Frontal cortex (tissue), 3 donors: ENCODE measurements at regions not wholly inside any gene's neighbourhood (a gene's known extent, or its start where the extent isn't known, plus 50 kb on each side); places are given as distances from the start of the nearest gene placed in this dataset.
A peak's percentile ranks its signal among the peaks of the same experiment; 100 is the strongest.
"Not testable (repeated sequence)": the region's sequence is repeated elsewhere in the genome, so short reads cannot be mapped to it uniquely, and the experiment has no call there.

Experiments used
- DNase-seq, 2 donors: peaks; one replicate each; pipeline ENCODE4 v3.0.0; 2012; ENCODE audit warnings: low spot score in 2 of 2
- FAIRE-seq: peaks from 2 replicates; lab custom pipeline; 2012; peaks lifted over from hg19 to GRCh38; lab: Jason Lieb, UNC
- donor health status: control.
- donor health status: control.
- donor health status: control.

GRCh38 chr4:19051831-19052230 is 1030.3 kb upstream of the LCORL start:
- no peak for DNase-seq
- FAIRE-seq: no peak

GRCh38 chr4:19047279-19047880 is 1025.8 kb upstream of the LCORL start:
- DNase-seq (no peak), FAIRE-seq (no peak)

- FAIRE-seq (no peak), DNase-seq (no peak)
Measured at GRCh38 chr4:19039816-19040215, 1018.3 kb upstream of the LCORL start.

- FAIRE-seq (no peak), DNase-seq (no peak)
Measured at GRCh38 chr4:19038231-19038630, 1016.7 kb upstream of the LCORL start.

DNA sequence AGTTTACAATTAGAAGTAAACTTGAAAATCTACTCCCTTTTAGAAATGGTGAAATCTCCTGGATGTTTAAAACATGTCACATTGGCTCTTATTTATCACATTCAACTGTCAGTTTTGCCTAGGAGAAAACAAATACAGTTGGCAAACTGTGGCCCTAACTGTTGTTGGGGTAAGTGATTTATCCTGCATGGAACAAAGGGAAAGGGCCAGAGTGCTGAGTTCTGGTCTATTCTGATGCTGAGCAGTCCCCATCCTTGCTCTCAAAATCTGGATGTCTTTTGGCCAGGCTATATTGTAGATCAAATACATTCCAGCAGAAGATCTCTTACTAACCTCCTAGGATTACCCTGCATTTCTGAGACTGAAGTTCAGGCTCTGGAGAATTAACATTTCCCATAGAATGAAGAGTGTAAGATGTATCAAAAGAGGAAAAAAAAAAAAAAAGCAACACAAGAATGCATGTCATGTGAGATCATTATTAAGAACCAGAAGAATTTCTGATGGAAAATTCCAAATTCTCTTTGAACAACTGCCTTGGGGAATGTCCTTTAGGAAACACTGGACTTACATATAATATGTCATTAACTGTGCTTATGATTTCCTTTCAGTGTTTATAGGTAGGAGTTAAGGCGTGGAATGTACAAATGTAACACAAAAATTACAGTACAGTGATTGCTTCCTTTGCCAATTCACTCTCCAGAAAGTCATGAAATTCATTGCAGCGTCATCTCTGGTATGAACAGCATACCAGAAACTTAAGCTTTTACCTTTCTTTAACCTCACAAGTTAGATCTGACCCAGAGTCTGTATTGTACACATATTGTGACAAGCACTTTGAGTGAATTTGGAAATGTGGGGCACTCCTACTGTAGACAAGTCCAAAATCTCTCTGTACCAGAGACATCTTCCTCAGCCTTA is 1012.5 kb upstream of the LCORL start:
- DNase-seq (no peak), FAIRE-seq (no peak)

GRCh38 chr4:19030536-19030935 is 1009.0 kb upstream of the LCORL start:
- DNase-seq: no peak
- no peak for FAIRE-seq

DNA sequence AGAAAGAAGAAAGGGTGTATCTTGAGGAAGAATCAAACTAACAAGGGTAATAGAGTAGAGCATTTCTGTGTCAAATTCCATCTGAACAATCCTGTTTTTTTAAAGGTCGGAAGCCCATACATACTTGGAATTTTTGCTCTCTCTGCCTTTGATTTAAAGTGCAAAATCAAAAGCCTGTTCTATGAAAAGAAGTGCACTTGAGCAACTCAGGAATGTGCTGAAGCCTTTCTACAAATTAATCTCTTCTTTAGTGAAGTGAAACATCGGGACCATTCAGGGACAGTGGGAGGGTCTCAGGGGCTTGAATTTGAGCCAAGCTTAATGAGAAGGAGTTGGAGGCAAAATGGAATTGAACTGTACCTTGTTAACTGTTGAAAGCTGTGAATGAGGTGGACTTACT is 1008.5 kb upstream of the LCORL start:
- FAIRE-seq (no peak), DNase-seq (no peak)

DNA sequence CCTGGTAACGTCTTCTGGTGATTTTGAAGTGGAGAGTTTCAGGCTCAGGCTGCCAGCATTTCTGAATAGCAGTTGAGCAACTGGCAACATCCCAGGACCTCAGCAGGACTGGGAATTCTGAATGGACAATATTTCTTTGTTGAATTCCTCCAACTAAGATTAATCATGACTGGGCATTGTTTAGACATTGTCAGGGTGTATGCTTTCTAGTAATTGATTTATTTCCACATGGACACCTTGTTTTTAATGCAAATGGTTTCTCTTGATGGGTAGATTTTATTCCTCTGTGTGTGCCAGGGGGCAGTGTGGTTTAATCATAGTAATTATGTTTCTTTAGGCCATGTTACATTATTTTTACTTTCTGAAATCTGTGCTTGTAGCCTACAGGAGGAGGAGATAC is 1004.7 kb upstream of the LCORL start:
- peak; percentile 47 for FAIRE-seq
- DNase-seq: peak; percentile 6 to 9

DNA sequence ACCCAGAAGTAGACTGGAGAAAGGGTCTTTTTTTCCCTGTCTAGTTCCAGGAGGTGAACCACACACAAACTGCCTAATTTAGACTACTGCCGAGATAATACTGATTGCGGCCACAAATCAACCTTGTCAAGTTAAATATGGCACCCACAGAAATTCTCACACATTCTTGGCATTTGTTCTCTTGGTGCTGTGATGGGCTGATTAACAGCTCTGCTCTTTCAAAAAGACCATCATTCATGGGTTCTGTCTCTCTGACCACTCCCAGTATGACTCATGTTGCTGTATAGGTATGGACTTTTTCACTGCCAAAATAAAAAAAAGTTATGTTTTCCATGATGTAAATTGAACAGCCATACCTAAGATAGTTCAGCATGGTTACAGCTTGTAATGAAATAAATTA is 1003.5 kb upstream of the LCORL start:
- DNase-seq: no peak

GRCh38 chr4:19024047-19024446 is 1002.5 kb upstream of the LCORL start:
- DNase-seq (no peak), FAIRE-seq (peak; percentile 10)

More for the DNA sequence above, 1003.5 kb upstream of the LCORL start:
- FAIRE-seq: no peak

GRCh38 chr4:19021617-19022016 is 1000.1 kb upstream of the LCORL start:
- DNase-seq (no peak), FAIRE-seq (no peak)

GRCh38 chr4:19016550-19016949 is 995.0 kb upstream of the LCORL start:
- not testable (repeated sequence) for FAIRE-seq, DNase-seq

DNA sequence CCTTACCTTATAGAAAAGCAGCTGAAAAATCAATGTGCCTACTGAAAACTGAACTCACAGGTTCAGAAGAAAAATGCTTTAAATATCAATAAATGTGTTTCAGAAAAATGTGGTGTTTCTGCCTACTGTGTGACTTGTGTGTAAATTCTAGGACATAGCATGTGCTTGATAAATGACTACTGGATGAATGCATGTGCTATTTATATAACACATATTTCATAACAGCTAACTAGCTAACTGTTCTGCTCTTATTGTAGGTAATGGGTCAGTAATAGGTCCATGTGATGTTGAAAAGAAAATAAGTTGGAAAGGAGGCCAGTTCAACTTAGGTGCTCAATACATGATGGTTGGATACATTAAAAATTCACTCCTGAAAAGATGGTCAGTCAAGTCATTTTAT is 993.0 kb upstream of the LCORL start:
- FAIRE-seq (no peak), DNase-seq (no peak)

GRCh38 chr4:19010761-19011160 is 989.2 kb upstream of the LCORL start:
- FAIRE-seq: no peak

GRCh38 chr4:19009881-19010280 is 988.3 kb upstream of the LCORL start:
- FAIRE-seq: no peak
- DNase-seq: no peak

More at GRCh38 chr4:19010761-19011160, 989.2 kb upstream of the LCORL start:
- no peak for DNase-seq

GRCh38 chr4:19005211-19005610 is 983.7 kb upstream of the LCORL start:
- no peak for FAIRE-seq
- no peak for DNase-seq

GRCh38 chr4:19002170-19002569 is 980.6 kb upstream of the LCORL start:
- DNase-seq (no peak), FAIRE-seq (no peak)

- DNase-seq (no peak), FAIRE-seq (no peak)
Measured at GRCh38 chr4:18999595-18999994, 978.0 kb upstream of the LCORL start.

- DNase-seq: no peak
- no peak for FAIRE-seq
Measured at GRCh38 chr4:18981234-18981615, 959.7 kb upstream of the LCORL start.

DNA sequence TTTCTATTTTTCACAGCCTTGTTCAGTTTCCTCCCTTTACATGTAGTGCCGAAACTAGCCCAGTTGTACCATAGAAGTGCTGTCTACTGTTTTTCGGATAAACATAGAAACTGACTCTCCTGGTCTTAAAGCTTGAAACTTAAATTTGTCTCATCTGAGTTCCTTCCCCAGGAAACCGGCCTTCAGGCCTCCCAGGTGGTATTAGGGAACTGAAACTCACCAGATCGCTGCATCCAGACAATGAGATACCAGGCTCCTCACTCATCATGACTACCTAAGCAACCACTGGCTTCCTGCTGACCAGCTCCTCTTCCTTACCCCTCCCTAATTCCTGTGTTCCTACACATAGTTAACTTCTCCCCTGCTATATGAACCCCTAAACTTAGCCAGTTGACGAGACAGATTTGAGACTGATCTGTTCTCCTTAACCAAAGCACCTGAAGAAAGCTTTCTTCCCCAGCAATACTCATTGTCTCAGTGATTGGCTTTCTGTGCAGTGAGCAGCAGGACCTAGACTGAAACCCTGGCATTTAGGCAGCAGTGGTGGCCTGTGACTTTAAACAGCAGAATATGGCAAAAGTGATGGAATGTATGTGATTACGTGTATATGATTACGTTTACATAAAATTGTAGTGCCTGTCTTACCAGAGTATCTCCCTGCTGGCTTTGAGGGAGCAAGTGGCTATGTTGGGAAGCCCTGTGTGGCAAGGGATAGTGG is 959.1 kb upstream of the LCORL start:
- FAIRE-seq (no peak), DNase-seq (no peak)

DNA sequence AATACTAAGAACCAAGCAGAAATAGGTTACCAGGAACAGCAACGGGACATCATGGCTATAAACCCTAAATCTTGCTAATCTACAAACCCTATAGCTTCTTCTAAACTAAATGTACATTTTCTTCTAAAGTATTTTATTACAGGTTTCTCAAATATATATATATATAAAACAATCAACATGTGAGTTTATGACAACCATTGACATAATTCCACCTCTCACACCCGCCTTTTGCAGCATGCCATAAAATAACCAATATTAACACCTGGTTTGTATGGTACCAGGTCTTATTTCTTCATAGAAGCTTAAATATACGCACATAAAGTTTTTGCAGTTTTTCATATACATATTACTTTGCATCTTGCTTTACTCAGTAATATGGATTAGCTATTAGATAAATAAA is 955.3 kb upstream of the LCORL start:
- FAIRE-seq (no peak), DNase-seq (no peak)
